ENCODE measurements at regions not wholly inside any gene's neighbourhood (a gene's known extent, or its start where the extent isn't known, plus 50 kb on each side); places are given as distances from the start of the nearest gene placed in this dataset.
"Not testable (repeated sequence)": the region's sequence is repeated elsewhere in the genome, so short reads cannot be mapped to it uniquely, and the experiment has no call there.

GRCh38 chr6:48520951-48521350 is 410.0 kb upstream of the PTCHD4 start:
- Histone ChIP-seq H3K27me3 (ENCODE audit: low read depth) (no peaks in the 10 kb centered on the region), H3K36me3 (replicated peaks) (no peaks in the 10 kb centered on the region), H3K4me1 (no peaks in the 10 kb centered on the region), H3K4me3 (no peak overlapping the region), H3K9me3 (no peaks in the 10 kb centered on the region)
- in situ Hi-C loops (cut with MboI; ENCODE audit: low sequenced_read_pairs) = no loop called here
- DNase-seq (ENCODE audit: low spot score in 2 of 2) = no peak

DNA sequence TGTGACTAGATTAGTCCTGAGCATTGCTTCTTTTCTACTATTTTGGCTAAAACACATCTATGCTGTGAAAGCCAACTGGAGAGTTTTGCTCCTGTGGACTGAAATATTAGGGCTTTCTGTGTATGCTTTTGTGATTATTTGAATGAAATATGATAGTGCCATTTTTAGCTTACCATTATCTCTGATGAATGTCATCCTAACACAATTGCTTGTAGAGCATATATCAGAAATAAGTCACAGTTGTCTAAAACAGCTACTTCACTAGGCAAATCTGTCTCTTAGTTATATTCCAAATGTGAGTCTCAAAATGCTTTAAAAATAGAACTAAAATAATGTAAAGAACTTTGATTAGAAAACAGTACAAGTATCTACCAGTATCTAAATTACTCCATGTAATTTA is 401.4 kb upstream of the PTCHD4 start:
- in situ Hi-C loops (cut with MboI; ENCODE audit: low sequenced_read_pairs) = no loop called here
- no peaks in the 10 kb centered on the region for H3K36me3 ChIP-seq (replicated peaks)
- H3K4me1 ChIP-seq = no peaks in the 10 kb centered on the region
- no peak for DNase-seq (ENCODE audit: low spot score in 2 of 2)
- no peaks in the 10 kb centered on the region for H3K9me3 ChIP-seq
- H3K4me3 ChIP-seq = no peak overlapping the region
- no peaks in the 10 kb centered on the region for H3K27me3 ChIP-seq (ENCODE audit: low read depth)

- H3K4me3 ChIP-seq = no peak overlapping the region
- H3K36me3 ChIP-seq (replicated peaks) = no peaks in the 10 kb centered on the region
- DNase-seq (ENCODE audit: low spot score in 2 of 2) = no peak
- H3K4me1 ChIP-seq = no peaks in the 10 kb centered on the region
- in situ Hi-C loops (cut with MboI; ENCODE audit: low sequenced_read_pairs) = no loop called here
- H3K27me3 ChIP-seq (ENCODE audit: low read depth) = no peaks in the 10 kb centered on the region
- no peaks in the 10 kb centered on the region for H3K9me3 ChIP-seq
These were observed 400.4 kb upstream of the PTCHD4 start for GRCh38 chr6:48511378-48511777.

DNA sequence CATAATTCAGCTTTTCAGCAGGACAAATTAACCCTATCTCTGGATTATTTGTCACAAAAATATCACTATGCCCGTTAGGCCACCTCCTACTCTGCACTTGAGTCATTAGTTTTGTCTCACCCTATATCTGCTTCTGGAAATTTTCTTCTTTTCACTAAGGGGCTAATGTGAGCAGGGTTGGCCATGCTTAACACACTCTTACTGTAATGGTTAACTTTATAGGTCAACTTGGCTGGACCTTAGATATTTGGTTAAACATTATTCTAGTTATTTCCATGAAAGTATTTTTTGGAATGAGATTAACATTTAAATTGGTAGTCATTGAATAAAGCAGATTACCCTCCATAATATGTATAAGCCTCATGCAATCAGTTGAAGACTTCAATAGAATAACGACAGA is 394.6 kb upstream of the PTCHD4 start:
- Histone ChIP-seq H3K36me3 (replicated peaks) (no peaks in the 10 kb centered on the region), H3K4me3 (no peak overlapping the region), H3K4me1 (no peaks in the 10 kb centered on the region), H3K27me3 (ENCODE audit: low read depth) (no peaks in the 10 kb centered on the region), H3K9me3 (no peaks in the 10 kb centered on the region)
- in situ Hi-C loops (cut with MboI; ENCODE audit: low sequenced_read_pairs) = no loop called here
- no peak for DNase-seq (ENCODE audit: low spot score in 2 of 2)

DNA sequence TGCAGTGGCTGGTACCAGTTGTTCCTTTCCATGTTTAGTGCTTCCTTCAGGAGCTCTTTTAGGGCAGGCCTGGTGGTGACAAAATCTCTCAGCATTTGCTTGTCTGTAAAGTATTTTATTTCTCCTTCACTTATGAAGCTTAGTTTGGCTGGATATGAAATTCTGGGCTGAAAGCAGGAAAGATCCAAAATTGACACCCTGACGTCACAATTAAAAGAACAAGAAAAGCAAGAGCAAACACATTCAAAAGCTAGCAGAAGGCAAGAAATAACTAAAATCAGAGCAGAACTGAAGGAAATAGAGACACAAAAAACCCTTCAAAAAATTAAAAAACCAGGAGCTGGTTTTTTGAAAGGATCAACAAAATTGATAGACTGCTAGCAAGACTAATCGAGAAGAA is 382.4 kb upstream of the PTCHD4 start:
- H3K27me3 ChIP-seq (ENCODE audit: low read depth); DNase-seq (ENCODE audit: low spot score in 2 of 2); H3K4me3 ChIP-seq; H3K36me3 ChIP-seq (replicated peaks); in situ Hi-C loops (cut with MboI; ENCODE audit: low sequenced_read_pairs); H3K4me1 ChIP-seq; H3K9me3 ChIP-seq: not testable (repeated sequence)

- no peak overlapping the region for H3K4me3 ChIP-seq
- H3K36me3 ChIP-seq (replicated peaks) = no peaks in the 10 kb centered on the region
- DNase-seq (ENCODE audit: low spot score in 2 of 2) = no peak
- H3K4me1 ChIP-seq = no peaks in the 10 kb centered on the region
- H3K9me3 ChIP-seq = no peaks in the 10 kb centered on the region
- H3K27me3 ChIP-seq (ENCODE audit: low read depth) = no peaks in the 10 kb centered on the region
- in situ Hi-C loops (cut with MboI; ENCODE audit: low sequenced_read_pairs) = no loop called here
These were observed 379.7 kb upstream of the PTCHD4 start for GRCh38 chr6:48490658-48491057.

- Histone ChIP-seq H3K9me3 (no peaks in the 10 kb centered on the region), H3K4me3 (no peak overlapping the region), H3K4me1 (no peaks in the 10 kb centered on the region), H3K36me3 (replicated peaks) (no peaks in the 10 kb centered on the region), H3K27me3 (ENCODE audit: low read depth) (no peaks in the 10 kb centered on the region)
- in situ Hi-C loops (cut with MboI; ENCODE audit: low sequenced_read_pairs) = no loop called here
- DNase-seq (ENCODE audit: low spot score in 2 of 2) = no peak
These were observed 375.9 kb upstream of the PTCHD4 start for GRCh38 chr6:48486876-48487275.

GRCh38 chr6:48486373-48486772 is 375.4 kb upstream of the PTCHD4 start:
- DNase-seq (ENCODE audit: low spot score in 2 of 2) = no peak
- no peaks in the 10 kb centered on the region for H3K9me3 ChIP-seq
- no peaks in the 10 kb centered on the region for H3K27me3 ChIP-seq (ENCODE audit: low read depth)
- no peaks in the 10 kb centered on the region for H3K36me3 ChIP-seq (replicated peaks)
- H3K4me1 ChIP-seq = no peaks in the 10 kb centered on the region
- H3K4me3 ChIP-seq = no peak overlapping the region
- in situ Hi-C loops (cut with MboI; ENCODE audit: low sequenced_read_pairs) = no loop called here

DNA sequence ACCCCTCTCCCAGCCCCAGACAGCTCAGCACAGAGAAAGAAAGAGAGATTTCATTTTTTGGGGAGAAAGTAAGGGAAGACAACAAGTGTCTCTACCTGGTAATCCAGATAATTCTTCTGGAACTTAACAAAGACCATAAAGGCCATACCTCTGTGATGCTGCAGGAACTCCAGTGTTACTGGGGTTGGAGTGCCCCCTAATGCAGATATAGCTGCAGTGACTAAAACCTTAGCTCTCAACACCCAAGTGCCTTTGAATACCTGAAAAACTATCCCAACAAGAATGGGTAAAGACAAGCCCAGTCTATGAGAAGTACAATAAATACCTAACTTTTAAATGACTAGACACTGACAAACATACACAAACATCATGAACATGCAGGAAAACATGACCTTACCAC is 365.3 kb upstream of the PTCHD4 start:
- in situ Hi-C loops (cut with MboI; ENCODE audit: low sequenced_read_pairs) = no loop called here
- H3K4me1 ChIP-seq = no peaks in the 10 kb centered on the region
- no peak overlapping the region for H3K4me3 ChIP-seq
- no peaks in the 10 kb centered on the region for H3K9me3 ChIP-seq
- no peak for DNase-seq (ENCODE audit: low spot score in 2 of 2)
- no peaks in the 10 kb centered on the region for H3K36me3 ChIP-seq (replicated peaks)
- no peaks in the 10 kb centered on the region for H3K27me3 ChIP-seq (ENCODE audit: low read depth)

DNA sequence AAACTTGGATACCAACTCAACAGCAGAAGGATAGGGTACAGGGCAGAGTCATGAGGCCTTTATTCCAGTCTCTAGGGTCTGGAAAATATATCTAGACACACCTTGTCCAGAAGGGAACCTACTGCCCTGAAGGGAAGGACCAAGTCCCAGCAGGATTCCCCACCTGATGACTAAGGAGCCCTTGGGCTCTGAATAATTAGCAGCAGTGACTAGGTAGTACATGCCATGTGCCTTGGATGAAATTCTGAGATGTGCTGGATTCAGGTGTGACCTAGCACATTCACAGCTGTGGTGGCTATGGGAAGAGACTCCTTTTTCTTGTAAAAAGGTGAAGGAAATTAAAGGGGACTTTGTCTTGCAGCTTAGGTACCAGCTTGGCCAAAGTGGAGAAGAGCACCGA is 364.3 kb upstream of the PTCHD4 start:
- H3K9me3 ChIP-seq = no peaks in the 10 kb centered on the region
- DNase-seq (ENCODE audit: low spot score in 2 of 2) = no peak
- in situ Hi-C loops (cut with MboI; ENCODE audit: low sequenced_read_pairs) = no loop called here
- H3K27me3 ChIP-seq (ENCODE audit: low read depth) = no peaks in the 10 kb centered on the region
- no peaks in the 10 kb centered on the region for H3K4me1 ChIP-seq
- H3K36me3 ChIP-seq (replicated peaks) = no peaks in the 10 kb centered on the region
- no peak overlapping the region for H3K4me3 ChIP-seq

DNA sequence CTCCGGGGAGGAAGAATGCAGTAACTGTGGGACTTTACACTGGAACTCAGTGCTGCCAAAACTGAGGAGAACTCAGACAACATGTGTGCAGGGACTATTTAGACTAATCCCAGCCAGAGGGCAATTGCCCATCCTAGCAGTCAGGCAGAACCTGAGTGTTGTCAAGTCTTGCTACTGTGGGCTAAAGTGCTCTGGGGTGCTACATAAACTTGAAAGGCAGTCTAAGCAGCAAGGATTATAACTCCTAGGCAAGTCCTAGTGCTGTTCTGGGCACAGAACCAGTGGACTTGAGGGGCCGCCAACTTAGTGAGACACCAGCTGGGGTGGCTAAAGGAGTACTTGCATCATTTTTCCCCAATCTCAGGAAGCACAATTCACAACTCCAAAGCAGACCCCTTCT is 363.8 kb upstream of the PTCHD4 start:
- in situ Hi-C loops (cut with MboI; ENCODE audit: low sequenced_read_pairs) = no loop called here
- DNase-seq (ENCODE audit: low spot score in 2 of 2) = no peak

DNA sequence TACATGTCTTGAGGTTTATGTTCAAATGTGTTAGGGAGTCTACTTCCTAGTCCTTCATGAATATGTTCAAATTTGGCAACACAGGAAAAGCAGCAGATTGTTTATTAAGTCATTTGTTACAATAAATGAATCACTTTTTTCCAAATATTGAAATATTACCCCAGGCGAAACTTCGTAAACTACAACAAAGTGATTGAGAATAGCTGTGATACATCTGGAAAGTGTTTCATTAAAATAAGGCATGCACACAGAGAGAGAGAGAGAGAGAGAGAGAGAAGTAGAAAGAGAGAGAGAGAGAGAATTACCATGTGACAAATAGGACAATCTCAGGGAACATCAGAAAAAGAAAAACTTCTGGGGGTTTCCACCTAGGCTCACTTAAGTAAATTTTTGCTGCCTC is 363.1 kb upstream of the PTCHD4 start:
- H3K4me1 ChIP-seq = no peaks in the 10 kb centered on the region
- H3K36me3 ChIP-seq (replicated peaks) = no peaks in the 10 kb centered on the region
- H3K9me3 ChIP-seq = no peaks in the 10 kb centered on the region
- in situ Hi-C loops (cut with MboI; ENCODE audit: low sequenced_read_pairs) = no loop called here
- H3K27me3 ChIP-seq (ENCODE audit: low read depth) = no peaks in the 10 kb centered on the region
- H3K4me3 ChIP-seq = no peak overlapping the region
- no peak for DNase-seq (ENCODE audit: low spot score in 2 of 2)

More for the DNA sequence above, 363.8 kb upstream of the PTCHD4 start:
- Histone ChIP-seq H3K27me3 (ENCODE audit: low read depth) (no peaks in the 10 kb centered on the region), H3K36me3 (replicated peaks) (no peaks in the 10 kb centered on the region), H3K4me3 (no peak overlapping the region), H3K9me3 (no peaks in the 10 kb centered on the region), H3K4me1 (no peaks in the 10 kb centered on the region)

GRCh38 chr6:48472535-48472934 is 361.5 kb upstream of the PTCHD4 start:
- no peaks in the 10 kb centered on the region for H3K27me3 ChIP-seq (ENCODE audit: low read depth)
- no peak overlapping the region for H3K4me3 ChIP-seq
- in situ Hi-C loops (cut with MboI; ENCODE audit: low sequenced_read_pairs) = no loop called here
- no peak for DNase-seq (ENCODE audit: low spot score in 2 of 2)
- H3K4me1 ChIP-seq = no peaks in the 10 kb centered on the region
- no peaks in the 10 kb centered on the region for H3K36me3 ChIP-seq (replicated peaks)
- H3K9me3 ChIP-seq = no peaks in the 10 kb centered on the region

DNA sequence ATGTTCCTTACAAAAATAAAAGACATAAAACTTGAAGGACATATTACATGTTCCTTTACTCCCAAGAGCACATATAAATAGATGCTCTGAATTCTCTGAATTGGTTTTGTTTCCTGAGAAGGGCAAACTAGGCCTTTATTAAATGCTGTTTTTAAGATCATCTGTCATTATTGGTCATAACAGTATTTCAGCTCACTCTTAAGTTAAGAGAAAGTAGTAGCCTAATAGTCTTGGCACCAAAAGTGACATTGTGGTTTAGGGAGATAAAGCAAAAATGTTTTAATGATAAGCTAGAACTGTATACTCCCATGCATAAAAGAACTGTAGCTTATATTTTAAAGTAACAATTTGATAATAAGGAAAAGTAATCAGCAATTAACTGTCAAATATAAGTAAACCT is 361.1 kb upstream of the PTCHD4 start:
- no peaks in the 10 kb centered on the region for H3K9me3 ChIP-seq
- no peak for DNase-seq (ENCODE audit: low spot score in 2 of 2)
- H3K27me3 ChIP-seq (ENCODE audit: low read depth) = no peaks in the 10 kb centered on the region
- H3K4me3 ChIP-seq = no peak overlapping the region
- H3K4me1 ChIP-seq = no peaks in the 10 kb centered on the region
- H3K36me3 ChIP-seq (replicated peaks) = no peaks in the 10 kb centered on the region
- in situ Hi-C loops (cut with MboI; ENCODE audit: low sequenced_read_pairs) = no loop called here

GRCh38 chr6:48471326-48471725 is 360.3 kb upstream of the PTCHD4 start:
- no peak for DNase-seq (ENCODE audit: low spot score in 2 of 2)
- no peaks in the 10 kb centered on the region for H3K27me3 ChIP-seq (ENCODE audit: low read depth)

More at GRCh38 chr6:48471326-48471725, 360.3 kb upstream of the PTCHD4 start:
- H3K4me3 ChIP-seq = no peak overlapping the region
- H3K9me3 ChIP-seq = no peaks in the 10 kb centered on the region
- no peaks in the 10 kb centered on the region for H3K36me3 ChIP-seq (replicated peaks)
- in situ Hi-C loops (cut with MboI; ENCODE audit: low sequenced_read_pairs) = no loop called here
- no peaks in the 10 kb centered on the region for H3K4me1 ChIP-seq
